DMS53 treated with DMSO at 0.1 percent for 48 hours (cell line): ENCODE measurements at regions not wholly inside any gene's neighbourhood (a gene's known extent, or its start where the extent isn't known, plus 50 kb on each side); places are given as distances from the start of the nearest gene placed in this dataset.
"Not testable (repeated sequence)": the region's sequence is repeated elsewhere in the genome, so short reads cannot be mapped to it uniquely, and the experiment has no call there.

Experiments used
- DNase-seq: peaks from one replicate; lab custom pipeline; 2025; ENCODE audit not compliant: unreplicated experiment; lab: John Stamatoyannopoulos, UW

- DNase-seq = no peak
Observed at GRCh38 chr1:245062741-245063305, 92.0 kb upstream of the KIF26B start.

GRCh38 chr1:245061808-245062207, 93.0 kb upstream of the KIF26B start:
- not testable (repeated sequence) for DNase-seq

- no peak for DNase-seq
Observed at GRCh38 chr1:245060684-245061374, 94.0 kb upstream of the KIF26B start.

- DNase-seq = no peak
Observed at GRCh38 chr1:245059806-245060424, 94.9 kb upstream of the KIF26B start.

DNA sequence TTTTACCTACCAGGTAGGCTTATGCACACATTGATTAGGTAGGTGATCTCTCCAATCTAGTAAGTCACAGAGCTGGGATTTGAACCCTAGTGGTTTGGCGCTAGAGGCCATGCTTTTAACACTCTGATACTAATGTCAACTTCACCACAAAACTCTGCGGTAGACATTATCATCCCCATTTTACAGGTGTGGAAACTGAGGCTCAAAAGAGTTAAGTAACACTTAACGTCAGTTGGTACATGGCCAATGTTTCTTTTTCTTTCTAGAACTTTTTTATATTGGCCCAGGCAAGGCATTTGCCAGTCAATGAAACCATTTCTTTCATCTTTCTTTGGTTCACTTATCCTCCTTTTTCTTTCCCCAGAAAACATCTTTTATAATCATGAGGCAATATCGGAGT, 95.9 kb upstream of the KIF26B start:
- DNase-seq = no peak

- no peak for DNase-seq
Observed at GRCh38 chr1:245058436-245058835, 96.3 kb upstream of the KIF26B start.

DNA sequence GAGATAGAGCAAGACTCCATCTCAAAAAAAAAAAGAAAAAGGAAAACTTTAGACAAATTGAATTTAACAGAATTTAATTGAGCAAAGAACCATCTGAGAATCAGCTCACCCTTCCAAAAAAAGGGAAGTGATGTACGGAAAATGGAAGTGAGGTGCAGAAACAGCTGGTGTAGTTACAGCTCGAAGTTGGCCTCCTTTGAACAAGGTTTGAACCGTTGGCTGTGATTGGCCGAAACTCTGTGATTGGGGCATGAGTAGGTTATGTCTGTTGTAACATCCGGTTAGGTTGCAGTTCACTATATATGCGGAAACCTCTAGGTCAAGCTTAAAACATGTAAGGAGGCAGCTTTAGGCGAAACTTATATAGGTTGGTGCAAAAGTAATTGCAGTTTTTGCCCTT, 97.9 kb upstream of the KIF26B start:
- no peak for DNase-seq

DNA sequence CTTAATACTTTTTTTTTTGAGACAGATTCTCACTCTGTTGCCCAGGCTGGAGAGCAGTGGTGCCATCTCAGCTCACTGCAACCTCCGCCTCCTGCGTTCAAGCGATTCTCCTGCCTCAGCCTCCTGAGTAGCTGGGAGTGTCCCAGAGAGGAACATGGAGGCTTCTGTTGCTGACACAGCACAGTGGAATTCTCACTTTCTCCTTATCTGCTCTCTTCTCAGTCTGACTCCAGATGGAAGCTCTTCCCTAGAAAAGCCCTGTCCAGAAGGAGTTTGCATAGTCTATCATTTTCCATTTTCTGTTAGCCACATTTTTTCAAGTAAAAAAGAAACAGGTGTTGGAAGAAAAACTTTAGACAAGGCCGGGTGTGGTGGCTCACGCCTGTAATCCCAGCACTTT, 98.5 kb upstream of the KIF26B start:
- not testable (repeated sequence) for DNase-seq

DNA sequence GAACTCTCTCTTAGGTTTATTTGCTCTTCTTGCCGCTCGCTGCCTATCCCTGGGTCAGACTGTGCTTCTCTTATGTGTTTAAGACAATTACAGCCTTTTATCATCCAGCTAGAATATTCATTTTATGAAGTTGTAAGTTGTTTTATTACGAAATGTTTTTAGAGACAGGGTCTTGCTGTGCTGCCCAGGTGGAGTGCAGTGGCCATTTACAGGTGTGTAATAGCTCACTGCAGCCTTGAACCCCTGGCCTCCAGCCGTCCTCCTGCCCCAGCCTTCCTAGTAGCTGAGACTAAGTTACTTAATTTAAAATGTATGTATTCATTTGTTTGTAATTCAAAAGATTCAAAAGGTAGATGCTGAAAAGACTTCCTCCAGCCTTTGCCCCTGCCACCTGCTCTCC, 99.0 kb upstream of the KIF26B start:
- no peak for DNase-seq

DNA sequence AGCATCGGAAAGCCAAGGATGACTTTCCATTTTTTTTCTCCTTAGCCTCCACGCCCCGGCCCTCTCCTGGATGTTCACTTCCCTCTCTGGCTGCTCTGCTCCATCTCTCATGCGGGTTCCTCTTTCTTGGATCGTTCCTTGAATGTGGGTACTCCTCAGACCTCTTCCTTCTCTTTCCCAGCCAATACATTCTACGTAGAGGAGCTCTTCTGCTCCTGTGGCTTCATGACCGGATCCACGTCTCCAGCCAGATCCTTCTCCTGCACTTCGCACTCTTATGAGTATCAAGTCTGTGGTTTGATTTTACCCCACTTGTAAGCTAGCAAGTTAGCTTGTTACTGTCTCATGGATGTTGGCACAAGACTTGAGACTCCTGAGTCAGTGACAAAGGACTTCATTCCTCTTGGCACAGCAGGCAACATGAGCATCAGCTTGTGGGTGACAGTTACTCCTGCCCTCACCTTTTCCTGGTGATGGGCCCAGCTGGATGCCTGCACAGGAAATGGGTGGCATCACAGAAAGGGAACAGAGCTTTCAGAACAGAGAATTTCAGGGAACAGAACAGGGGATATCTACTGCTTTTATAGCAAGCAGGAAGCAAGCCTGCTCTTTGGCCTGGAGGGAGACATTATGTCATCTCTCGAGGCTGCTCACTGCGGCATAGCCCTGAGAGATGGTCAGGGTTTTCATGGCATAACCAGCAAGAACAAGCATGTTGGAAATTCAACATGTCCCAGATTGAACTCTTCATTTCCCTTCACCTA, 100.1 kb upstream of the KIF26B start:
- DNase-seq = no peak

- DNase-seq = no peak
Observed at GRCh38 chr1:245054105-245054504, 100.7 kb upstream of the KIF26B start.

- DNase-seq = no peak
Observed at GRCh38 chr1:245052258-245052657, 102.5 kb upstream of the KIF26B start.

DNA sequence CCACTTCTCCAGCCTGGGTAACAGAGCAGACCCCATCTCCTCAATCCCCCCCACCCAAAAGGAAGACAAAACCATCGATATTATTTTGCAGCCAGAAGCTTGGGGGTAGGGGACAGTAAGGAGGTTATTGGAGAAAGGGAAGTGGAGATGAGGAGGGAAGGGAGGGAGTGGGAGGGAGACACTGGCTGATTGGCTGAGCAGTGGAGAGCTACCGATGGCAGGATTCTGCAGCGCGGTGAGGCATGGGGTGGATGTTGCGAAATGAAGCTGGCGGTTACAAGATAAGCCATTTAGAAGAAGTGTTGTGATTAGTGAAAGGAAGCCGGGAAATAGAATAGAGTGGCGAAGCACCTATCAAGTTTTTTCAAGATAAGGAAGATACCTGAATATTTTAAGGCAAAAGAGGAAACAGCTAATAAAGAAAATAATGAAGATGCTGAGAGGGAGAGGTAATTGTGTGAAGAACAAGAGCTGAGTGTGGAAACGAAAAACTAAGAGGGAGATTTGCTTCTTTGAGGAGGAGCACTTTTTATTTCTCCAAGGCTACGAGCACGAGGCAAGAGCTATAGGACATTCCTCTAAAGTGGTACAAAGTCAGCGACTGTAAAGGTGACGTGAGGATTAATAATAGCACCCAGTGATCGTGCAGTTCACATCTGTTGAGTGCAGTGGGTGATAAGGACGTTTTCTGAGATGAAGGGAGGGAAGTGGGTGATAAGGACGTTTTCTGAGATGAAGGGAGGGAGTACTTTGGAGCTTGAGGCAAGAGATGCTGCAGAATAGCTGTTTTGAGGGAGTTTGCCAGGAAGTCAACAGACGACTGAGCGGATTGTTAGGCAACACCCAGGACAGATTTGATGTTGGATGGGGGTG, 103.2 kb upstream of the KIF26B start:
- no peak for DNase-seq

DNA sequence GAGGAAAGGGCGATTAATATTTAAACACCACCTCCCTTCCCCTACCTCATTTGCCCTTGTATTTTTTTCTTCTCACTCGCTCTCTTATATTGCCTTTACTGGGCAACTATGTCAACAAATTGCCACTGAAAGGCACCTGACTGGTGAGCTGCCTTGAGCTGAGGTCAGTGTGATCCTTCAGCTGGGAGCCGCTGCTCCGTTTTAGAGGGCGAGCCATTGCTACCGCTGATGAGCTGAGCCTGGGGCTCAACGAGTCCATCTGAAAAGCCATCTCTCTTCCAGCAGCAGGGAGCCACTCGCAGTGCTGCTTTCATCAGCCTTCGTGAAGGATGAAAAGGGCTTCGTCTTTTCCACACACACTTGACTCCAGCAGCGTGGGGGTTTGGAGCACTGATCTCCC, 108.0 kb upstream of the KIF26B start:
- DNase-seq = peak; percentile 38

- peak; percentile 39 for DNase-seq
Observed at GRCh38 chr1:245046315-245046714, 108.5 kb upstream of the KIF26B start.

GRCh38 chr1:245045087-245045881, 109.5 kb upstream of the KIF26B start:
- DNase-seq = no peak

DNA sequence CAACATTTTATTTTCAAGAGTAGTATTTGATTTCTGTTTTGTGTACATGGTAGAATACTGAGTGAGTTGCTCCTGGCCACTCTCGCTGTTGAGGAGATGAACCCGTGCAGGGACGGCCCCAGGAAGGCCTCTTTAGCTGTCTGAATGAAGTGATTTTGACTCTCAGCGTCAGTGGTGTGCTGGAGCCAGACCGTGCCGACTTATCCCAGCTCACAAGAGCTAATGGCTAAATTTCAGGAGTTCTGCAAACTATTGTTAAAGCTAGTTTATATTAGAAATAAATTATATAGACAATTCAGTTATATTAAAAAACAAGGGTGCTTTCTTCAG, 111.2 kb upstream of the KIF26B start:
- DNase-seq = no peak

DNA sequence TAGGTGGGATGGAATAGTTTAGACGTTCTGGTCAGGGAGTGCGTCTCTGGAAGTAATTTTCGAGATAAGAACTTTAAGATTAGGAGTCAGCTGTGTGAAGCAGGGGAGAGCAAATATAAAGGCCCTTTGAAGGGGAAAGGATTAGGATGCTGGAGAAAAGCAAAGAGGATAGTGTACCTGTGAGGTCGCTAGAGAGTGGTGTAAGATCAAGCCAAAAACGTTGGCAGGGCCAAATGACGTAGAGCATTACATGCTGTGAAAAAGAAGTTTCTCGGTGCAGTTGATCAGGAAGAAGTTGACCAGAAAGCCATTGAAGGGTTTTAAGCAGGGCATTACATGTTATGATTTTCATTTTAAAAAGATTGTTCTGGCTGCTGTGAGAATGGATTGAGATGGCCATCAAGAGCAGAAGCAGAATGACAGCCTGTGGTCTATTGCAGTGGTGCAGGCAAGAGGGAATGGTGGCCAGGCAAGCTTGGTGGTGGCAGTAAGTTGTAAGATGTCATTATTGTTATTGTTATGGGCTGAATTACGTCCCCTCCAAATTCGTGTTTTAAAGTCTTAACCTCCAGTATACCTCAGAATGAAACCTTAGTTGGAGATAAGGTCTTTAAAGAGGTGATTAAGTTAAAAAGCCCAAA, 113.6 kb upstream of the KIF26B start:
- DNase-seq = no peak

DNA sequence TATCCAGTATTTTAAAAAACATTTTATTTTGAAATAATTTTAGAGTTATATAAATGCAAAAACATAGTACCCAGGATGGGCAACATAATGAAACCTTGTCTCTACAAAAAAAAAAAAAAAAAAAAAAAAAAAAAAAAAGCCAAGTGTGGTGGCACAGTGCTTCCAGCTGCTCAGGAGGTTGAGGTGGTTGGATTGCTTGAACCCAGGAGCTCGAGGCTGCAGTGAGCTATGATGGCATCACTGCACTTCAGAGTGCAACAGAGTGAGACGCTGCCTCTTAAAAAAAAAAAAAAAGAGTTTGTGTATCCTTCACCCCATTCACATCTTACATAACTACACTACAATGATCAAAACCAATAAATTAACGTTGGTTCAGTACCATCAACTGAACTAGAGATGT, 115.6 kb upstream of the KIF26B start:
- DNase-seq = peak; percentile 67

DNA sequence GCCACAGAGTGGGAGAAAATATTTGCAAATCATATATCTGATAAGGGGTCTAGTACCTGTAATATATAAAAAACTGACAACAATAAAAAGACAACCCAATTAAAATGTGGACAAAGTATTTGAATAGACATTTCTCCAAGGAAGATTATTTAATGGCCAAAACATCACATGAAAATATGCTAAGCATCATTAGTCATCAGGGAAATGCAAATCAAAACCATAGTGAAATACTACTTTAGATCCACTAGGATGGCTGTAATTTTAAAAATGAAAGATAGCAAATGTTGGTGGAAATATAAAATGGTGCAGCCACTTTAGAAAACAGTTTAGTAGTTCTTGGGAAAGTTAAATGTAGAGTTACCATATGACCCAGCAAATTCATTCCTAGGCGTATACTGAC, 118.7 kb upstream of the KIF26B start:
- no peak for DNase-seq
